Effector memory CD8-positive, alpha-beta T cell (primary cell): ENCODE measurements at regions not wholly inside any gene's neighbourhood (a gene's known extent, or its start where the extent isn't known, plus 50 kb on each side); places are given as distances from the start of the nearest gene placed in this dataset.

Experiments used
- ATAC-seq: fragments of 150-1000 bp; cut with Tn5 transposase; replicated peaks from 2 replicates; pipeline ENCODE4 v1.10.0; 2021; ENCODE audit warnings: mild to moderate bottlenecking, moderate library complexity
- DNase-seq, 3 experiments: peaks; one replicate each; pipeline ENCODE4 v3.0.0; 2021
- H3K27ac Mint-ChIP-seq, 2 donors: one replicate each; pipeline ENCODE4 v1.8.0; 2022; ENCODE audit warnings: mild to moderate bottlenecking in 2 of 2, mixed read lengths in 2 of 2, moderate library complexity in 2 of 2
- H3K27me3 Mint-ChIP-seq, 2 donors: one replicate each; pipeline ENCODE4 v1.8.0; 2022; ENCODE audit warnings: mixed read lengths in 2 of 2
- H3K36me3 Mint-ChIP-seq: one replicate; pipeline ENCODE4 v1.8.0; 2022; ENCODE audit warnings: mild to moderate bottlenecking, moderate library complexity, mixed read lengths; ENCODE audit not compliant: insufficient read depth
- H3K4me1 Mint-ChIP-seq, 2 donors: one replicate each; pipeline ENCODE4 v1.8.0; 2022; ENCODE audit warnings: low read depth in 2 of 2, mixed read lengths in 2 of 2
- H3K4me3 Mint-ChIP-seq, 2 donors: one replicate each; pipeline ENCODE4 v1.8.0; 2022; ENCODE audit warnings: mild to moderate bottlenecking in 2 of 2, mixed read lengths in 2 of 2, moderate library complexity in 2 of 2
- H3K9me3 Mint-ChIP-seq, 2 donors: one replicate each; pipeline ENCODE4 v1.8.0; 2022; ENCODE audit warnings: mixed read lengths in 2 of 2

- Mint-ChIP-seq H3K4me3 (no peak overlapping the region), H3K27ac (no peak overlapping the region), H3K4me1 (no peaks in the 10 kb centered on the region), H3K9me3 (peaks cover 20 to 30% of the 10 kb centered on the region in 2 donors), H3K27me3 (no peaks in the 10 kb centered on the region), H3K36me3 (no peaks in the 10 kb centered on the region)
- ATAC-seq (no peak), DNase-seq (no peak)
Observed at GRCh38 chr10:106495931-106496330, 668.6 kb downstream of the SORCS1 start.

DNA sequence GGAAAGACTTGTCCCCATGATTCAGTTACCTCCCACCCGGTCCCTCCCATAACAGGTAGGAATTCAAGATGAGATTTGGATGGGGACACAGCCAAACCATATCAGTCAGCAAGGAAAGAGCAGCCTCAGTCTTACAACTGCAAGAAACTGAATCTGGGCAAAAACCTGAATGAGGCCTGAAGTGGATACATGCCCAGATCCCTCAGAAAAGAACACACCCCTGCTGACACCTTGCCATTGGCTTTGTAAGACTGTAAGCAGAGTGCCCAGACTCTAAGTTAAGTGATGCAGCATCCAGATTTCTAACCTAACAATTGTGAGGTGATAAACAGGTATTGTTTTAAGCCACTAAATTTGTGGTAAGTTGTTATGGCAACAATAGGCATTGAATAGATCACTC is 670.8 kb downstream of the SORCS1 start:
- no peak overlapping the region for H3K4me3 Mint-ChIP-seq
- no peaks in the 10 kb centered on the region for H3K36me3 Mint-ChIP-seq
- H3K9me3 Mint-ChIP-seq = peaks cover 18 to 30% of the 10 kb centered on the region in 2 donors
- H3K27ac Mint-ChIP-seq = no peak overlapping the region
- H3K27me3 Mint-ChIP-seq = no peaks in the 10 kb centered on the region
- DNase-seq (no peak), ATAC-seq (no peak)
- H3K4me1 Mint-ChIP-seq = no peaks in the 10 kb centered on the region

DNA sequence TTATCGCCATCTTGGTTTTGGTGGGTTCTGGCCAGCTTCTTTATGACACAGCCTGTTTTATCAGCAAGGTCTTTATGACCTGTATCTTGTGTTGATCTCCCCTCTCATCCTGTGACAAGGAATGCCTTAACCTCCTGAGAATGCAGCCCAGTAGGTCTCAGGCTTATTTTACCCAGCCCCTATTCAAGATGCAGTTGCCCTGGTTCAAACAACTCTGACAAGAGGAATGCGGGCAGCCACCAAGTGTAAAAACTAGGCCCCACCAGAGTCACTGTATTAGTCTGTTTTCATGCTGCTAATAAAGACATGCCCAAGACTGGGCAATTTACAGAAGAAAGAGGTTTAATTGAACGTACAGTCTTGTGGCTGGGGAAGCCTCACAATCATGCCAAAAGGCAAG is 671.3 kb downstream of the SORCS1 start:
- Mint-ChIP-seq H3K36me3 (no peaks in the 10 kb centered on the region), H3K27ac (no peak overlapping the region), H3K9me3 (peaks cover 18 to 25% of the 10 kb centered on the region in 2 donors), H3K27me3 (no peaks in the 10 kb centered on the region), H3K4me3 (no peak overlapping the region), H3K4me1 (no peaks in the 10 kb centered on the region)
- DNase-seq (no peak), ATAC-seq (no peak)

GRCh38 chr10:106487726-106488125 is 676.8 kb downstream of the SORCS1 start:
- Mint-ChIP-seq H3K36me3 (no peaks in the 10 kb centered on the region), H3K9me3 (peaks cover 6 to 14% of the 10 kb centered on the region in 2 donors), H3K4me3 (no peak overlapping the region), H3K4me1 (no peaks in the 10 kb centered on the region), H3K27me3 (no peaks in the 10 kb centered on the region), H3K27ac (no peak overlapping the region)
- DNase-seq (no peak), ATAC-seq (no peak)

- H3K36me3 Mint-ChIP-seq = no peaks in the 10 kb centered on the region
- DNase-seq (no peak), ATAC-seq (no peak)
- no peak overlapping the region for H3K27ac Mint-ChIP-seq
- H3K4me3 Mint-ChIP-seq = no peak overlapping the region
- no peaks in the 10 kb centered on the region for H3K27me3 Mint-ChIP-seq
- peaks cover 12 to 18% of the 10 kb centered on the region in 2 donors for H3K9me3 Mint-ChIP-seq
- H3K4me1 Mint-ChIP-seq = no peaks in the 10 kb centered on the region
Observed at GRCh38 chr10:106481598-106482275, 682.8 kb downstream of the SORCS1 start.

DNA sequence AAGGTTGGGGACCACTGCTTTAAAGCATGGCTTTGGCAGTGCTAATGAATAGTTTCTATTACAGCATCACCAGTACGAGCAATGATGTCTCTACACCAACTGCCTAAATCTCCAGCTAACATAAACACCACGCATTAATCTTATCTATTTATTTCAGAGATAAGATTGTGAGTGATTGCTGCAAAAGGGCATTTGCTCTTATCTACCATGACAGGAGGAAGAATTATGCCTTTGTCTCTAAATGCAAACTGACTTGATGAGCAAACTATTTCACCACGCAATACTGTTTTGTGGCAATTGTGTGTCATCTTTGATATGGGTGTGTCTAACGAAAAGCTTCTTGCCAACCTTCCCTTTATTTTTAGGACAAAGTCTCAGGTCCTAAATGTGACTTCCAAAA is 684.9 kb downstream of the SORCS1 start:
- Mint-ChIP-seq H3K27ac (no peak overlapping the region), H3K27me3 (no peaks in the 10 kb centered on the region), H3K36me3 (no peaks in the 10 kb centered on the region), H3K4me3 (no peak overlapping the region), H3K4me1 (no peaks in the 10 kb centered on the region), H3K9me3 (peaks cover 6 to 12% of the 10 kb centered on the region in 2 donors)
- ATAC-seq (no peak), DNase-seq (no peak)

- H3K4me1 Mint-ChIP-seq = no peaks in the 10 kb centered on the region
- no peaks in the 10 kb centered on the region for H3K36me3 Mint-ChIP-seq
- no peak overlapping the region for H3K4me3 Mint-ChIP-seq
- H3K27ac Mint-ChIP-seq = no peak overlapping the region
- ATAC-seq (no peak), DNase-seq (no peak)
- peaks cover 6 to 28% of the 10 kb centered on the region in 2 donors for H3K9me3 Mint-ChIP-seq
- no peaks in the 10 kb centered on the region for H3K27me3 Mint-ChIP-seq
Observed at GRCh38 chr10:106474876-106475275, 689.6 kb downstream of the SORCS1 start.

DNA sequence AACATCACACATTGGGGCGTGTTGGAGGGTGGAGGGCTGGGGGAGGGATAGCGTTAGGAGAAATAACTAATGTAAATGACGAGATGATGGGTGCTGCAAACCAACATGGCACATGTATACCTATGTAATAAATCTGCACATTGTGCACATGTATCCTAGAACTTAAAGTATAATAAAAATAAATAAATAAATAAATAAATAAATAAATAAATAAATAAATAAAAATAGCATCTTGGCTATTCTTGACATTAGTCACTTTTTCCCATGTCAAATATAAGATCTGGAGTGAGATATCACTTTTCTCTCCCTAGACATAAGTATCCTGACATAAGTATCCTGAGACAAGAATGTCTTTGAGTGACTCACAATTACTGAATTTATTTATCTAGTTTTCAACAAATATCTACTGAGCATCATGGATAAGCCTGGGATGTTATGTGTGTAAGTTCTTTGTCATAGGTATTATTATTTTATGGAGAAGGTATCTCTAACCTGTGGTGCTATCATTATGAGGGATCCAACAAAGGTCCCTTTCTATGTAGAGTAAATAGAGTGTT is 691.3 kb downstream of the SORCS1 start:
- H3K9me3 Mint-ChIP-seq = peaks cover 11 to 35% of the 10 kb centered on the region in 2 donors
- H3K27ac Mint-ChIP-seq = no peak overlapping the region
- no peaks in the 10 kb centered on the region for H3K4me1 Mint-ChIP-seq
- no peaks in the 10 kb centered on the region for H3K27me3 Mint-ChIP-seq
- DNase-seq (no peak), ATAC-seq (no peak)
- H3K4me3 Mint-ChIP-seq = no peak overlapping the region
- no peaks in the 10 kb centered on the region for H3K36me3 Mint-ChIP-seq

- H3K4me1 Mint-ChIP-seq = no peaks in the 10 kb centered on the region
- H3K9me3 Mint-ChIP-seq = peaks cover 20 to 51% of the 10 kb centered on the region in 2 donors
- H3K27ac Mint-ChIP-seq = no peak overlapping the region
- no peak for ATAC-seq
- no peak overlapping the region for H3K4me3 Mint-ChIP-seq
- H3K27me3 Mint-ChIP-seq = no peaks in the 10 kb centered on the region
- H3K36me3 Mint-ChIP-seq = no peaks in the 10 kb centered on the region
- no peak for DNase-seq
Observed at GRCh38 chr10:106467506-106467905, 697.0 kb downstream of the SORCS1 start.

- peaks cover 2 to 4% of the 10 kb centered on the region in 2 donors for H3K9me3 Mint-ChIP-seq
- no peak overlapping the region for H3K27ac Mint-ChIP-seq
- H3K4me3 Mint-ChIP-seq = no peak overlapping the region
- DNase-seq (no peak), ATAC-seq (no peak)
- H3K4me1 Mint-ChIP-seq = no peaks in the 10 kb centered on the region
- no peaks in the 10 kb centered on the region for H3K27me3 Mint-ChIP-seq
- H3K36me3 Mint-ChIP-seq = peaks cover 3% of the 10 kb centered on the region
Observed at GRCh38 chr10:106457522-106457921, 707.0 kb downstream of the SORCS1 start.

GRCh38 chr10:106454233-106454632 is 710.3 kb downstream of the SORCS1 start:
- H3K4me3 Mint-ChIP-seq = no peak overlapping the region
- H3K27ac Mint-ChIP-seq = no peak overlapping the region
- no peak for DNase-seq
- peaks cover 3% of the 10 kb centered on the region for H3K36me3 Mint-ChIP-seq
- H3K9me3 Mint-ChIP-seq = peaks cover 0 to 2% of the 10 kb centered on the region in 2 donors
- H3K4me1 Mint-ChIP-seq = no peaks in the 10 kb centered on the region
- no peak for ATAC-seq
- H3K27me3 Mint-ChIP-seq = no peaks in the 10 kb centered on the region

DNA sequence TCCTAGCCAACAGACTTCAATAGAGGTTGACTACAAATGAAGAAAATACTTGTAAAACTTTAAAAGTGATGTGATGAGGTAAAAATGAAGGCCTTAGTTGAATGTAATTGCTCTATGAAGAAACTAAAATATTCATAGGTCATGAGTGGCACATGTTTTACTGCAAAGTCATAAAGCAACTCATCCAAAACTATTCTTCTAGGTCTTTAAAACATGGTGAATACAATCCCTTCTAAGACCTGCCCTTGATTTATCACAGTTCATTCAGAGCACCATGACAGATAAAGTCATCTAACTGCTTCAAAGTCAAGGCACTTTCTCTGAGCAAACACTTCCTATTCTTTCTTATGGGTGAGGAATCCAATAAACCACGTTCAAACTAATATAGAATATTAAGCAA is 713.5 kb downstream of the SORCS1 start:
- Mint-ChIP-seq H3K9me3 (peaks cover 6 to 17% of the 10 kb centered on the region in 2 donors), H3K36me3 (no peaks in the 10 kb centered on the region), H3K27ac (no peak overlapping the region), H3K4me3 (no peak overlapping the region), H3K4me1 (no peaks in the 10 kb centered on the region), H3K27me3 (no peaks in the 10 kb centered on the region)
- DNase-seq (no peak), ATAC-seq (no peak)

DNA sequence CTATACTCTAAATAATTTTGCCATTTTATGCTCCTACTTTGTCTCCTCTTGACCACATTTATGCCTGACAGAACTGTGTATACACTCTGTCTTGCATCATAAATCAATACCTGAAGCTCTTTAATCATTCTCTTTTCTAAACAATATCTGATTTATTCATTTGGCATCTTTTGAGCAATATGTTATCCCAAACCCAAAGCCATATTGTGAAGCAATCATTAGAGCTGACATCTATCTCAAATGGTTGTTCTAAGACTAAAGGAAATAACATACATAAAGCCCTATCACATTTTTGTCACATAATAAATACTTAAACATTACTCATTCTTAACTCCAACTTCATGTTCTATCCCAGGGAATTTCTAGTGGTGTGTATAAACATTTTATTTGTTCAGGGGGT is 717.6 kb downstream of the SORCS1 start:
- H3K27me3 Mint-ChIP-seq = no peaks in the 10 kb centered on the region
- DNase-seq (no peak), ATAC-seq (no peak)
- H3K4me3 Mint-ChIP-seq = no peak overlapping the region
- H3K36me3 Mint-ChIP-seq = peaks cover 4% of the 10 kb centered on the region
- peaks cover 12 to 34% of the 10 kb centered on the region in 2 donors for H3K9me3 Mint-ChIP-seq
- H3K4me1 Mint-ChIP-seq = no peaks in the 10 kb centered on the region
- no peak overlapping the region for H3K27ac Mint-ChIP-seq

DNA sequence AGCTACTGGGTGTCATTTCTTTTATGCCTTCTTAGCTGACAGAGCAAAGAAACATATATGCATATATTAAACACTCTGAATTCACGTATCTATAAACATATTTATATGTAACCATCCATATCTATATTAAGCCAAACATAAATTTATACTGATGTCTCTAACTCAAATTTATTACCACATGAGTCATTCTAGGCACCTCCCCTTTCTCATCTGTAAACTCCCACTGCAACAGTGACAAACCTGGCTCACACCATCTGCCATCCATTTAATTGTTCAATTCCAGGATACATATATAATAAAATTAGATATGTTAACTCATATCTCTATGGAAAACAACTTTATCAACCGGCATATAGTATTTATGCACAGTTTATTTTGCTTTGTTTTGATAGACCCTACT is 722.3 kb downstream of the SORCS1 start:
- Mint-ChIP-seq H3K36me3 (peaks cover 4% of the 10 kb centered on the region), H3K4me3 (no peak overlapping the region), H3K27ac (no peak overlapping the region), H3K27me3 (no peaks in the 10 kb centered on the region), H3K9me3 (peaks cover 14 to 27% of the 10 kb centered on the region in 2 donors), H3K4me1 (no peaks in the 10 kb centered on the region)
- ATAC-seq = no peak
- DNase-seq = no peak
